ENCODE measurements at regions not wholly inside any gene's neighbourhood (a gene's known extent, or its start where the extent isn't known, plus 50 kb on each side); places are given as distances from the start of the nearest gene placed in this dataset.

- Mint-ChIP-seq H3K4me1 (peaks cover 16% of the 10 kb centered on the region), H3K4me3 (no peak overlapping the region), H3K27ac (peak overlapping the region; percentile 13; the same call in 1 of the 2 replicates), H3K27me3 (ENCODE audit: low read depth) (no peaks in the 10 kb centered on the region), H3K9me3 (peaks cover 17% of the 10 kb centered on the region), H3K36me3 (peaks cover 10% of the 10 kb centered on the region)
- POLR2A ChIA-PET: no interaction called here
- CTCF ChIA-PET: no interaction called here
- DNase-seq (ENCODE audit: low spot score) (no peak), ATAC-seq (no peak)
- TF ChIP-seq, protein P1, sequence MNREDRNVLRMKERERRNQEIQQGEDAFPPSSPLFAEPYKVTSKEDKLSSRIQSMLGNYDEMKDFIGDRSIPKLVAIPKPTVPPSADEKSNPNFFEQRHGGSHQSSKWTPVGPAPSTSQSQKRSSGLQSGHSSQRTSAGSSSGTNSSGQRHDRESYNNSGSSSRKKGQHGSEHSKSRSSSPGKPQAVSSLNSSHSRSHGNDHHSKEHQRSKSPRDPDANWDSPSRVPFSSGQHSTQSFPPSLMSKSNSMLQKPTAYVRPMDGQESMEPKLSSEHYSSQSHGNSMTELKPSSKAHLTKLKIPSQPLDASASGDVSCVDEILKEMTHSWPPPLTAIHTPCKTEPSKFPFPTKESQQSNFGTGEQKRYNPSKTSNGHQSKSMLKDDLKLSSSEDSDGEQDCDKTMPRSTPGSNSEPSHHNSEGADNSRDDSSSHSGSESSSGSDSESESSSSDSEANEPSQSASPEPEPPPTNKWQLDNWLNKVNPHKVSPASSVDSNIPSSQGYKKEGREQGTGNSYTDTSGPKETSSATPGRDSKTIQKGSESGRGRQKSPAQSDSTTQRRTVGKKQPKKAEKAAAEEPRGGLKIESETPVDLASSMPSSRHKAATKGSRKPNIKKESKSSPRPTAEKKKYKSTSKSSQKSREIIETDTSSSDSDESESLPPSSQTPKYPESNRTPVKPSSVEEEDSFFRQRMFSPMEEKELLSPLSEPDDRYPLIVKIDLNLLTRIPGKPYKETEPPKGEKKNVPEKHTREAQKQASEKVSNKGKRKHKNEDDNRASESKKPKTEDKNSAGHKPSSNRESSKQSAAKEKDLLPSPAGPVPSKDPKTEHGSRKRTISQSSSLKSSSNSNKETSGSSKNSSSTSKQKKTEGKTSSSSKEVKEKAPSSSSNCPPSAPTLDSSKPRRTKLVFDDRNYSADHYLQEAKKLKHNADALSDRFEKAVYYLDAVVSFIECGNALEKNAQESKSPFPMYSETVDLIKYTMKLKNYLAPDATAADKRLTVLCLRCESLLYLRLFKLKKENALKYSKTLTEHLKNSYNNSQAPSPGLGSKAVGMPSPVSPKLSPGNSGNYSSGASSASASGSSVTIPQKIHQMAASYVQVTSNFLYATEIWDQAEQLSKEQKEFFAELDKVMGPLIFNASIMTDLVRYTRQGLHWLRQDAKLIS (CRISPR knock-in tag; IDR thresholded peaks at IDR 0.05; ENCODE audit: borderline replicate concordance): no peak
- TF ChIP-seq CDX4 (CRISPR knock-in tag; IDR thresholded peaks at IDR 0.05; ENCODE audit: borderline replicate concordance) (no peak), PRRX2 (CRISPR knock-in tag; IDR thresholded peaks at IDR 0.05) (no peak)
- TF ChIP-seq, protein P2, sequence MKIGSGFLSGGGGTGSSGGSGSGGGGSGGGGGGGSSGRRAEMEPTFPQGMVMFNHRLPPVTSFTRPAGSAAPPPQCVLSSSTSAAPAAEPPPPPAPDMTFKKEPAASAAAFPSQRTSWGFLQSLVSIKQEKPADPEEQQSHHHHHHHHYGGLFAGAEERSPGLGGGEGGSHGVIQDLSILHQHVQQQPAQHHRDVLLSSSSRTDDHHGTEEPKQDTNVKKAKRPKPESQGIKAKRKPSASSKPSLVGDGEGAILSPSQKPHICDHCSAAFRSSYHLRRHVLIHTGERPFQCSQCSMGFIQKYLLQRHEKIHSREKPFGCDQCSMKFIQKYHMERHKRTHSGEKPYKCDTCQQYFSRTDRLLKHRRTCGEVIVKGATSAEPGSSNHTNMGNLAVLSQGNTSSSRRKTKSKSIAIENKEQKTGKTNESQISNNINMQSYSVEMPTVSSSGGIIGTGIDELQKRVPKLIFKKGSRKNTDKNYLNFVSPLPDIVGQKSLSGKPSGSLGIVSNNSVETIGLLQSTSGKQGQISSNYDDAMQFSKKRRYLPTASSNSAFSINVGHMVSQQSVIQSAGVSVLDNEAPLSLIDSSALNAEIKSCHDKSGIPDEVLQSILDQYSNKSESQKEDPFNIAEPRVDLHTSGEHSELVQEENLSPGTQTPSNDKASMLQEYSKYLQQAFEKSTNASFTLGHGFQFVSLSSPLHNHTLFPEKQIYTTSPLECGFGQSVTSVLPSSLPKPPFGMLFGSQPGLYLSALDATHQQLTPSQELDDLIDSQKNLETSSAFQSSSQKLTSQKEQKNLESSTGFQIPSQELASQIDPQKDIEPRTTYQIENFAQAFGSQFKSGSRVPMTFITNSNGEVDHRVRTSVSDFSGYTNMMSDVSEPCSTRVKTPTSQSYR (CRISPR knock-in tag; IDR thresholded peaks at IDR 0.05): no peak
Observed at GRCh38 chr4:114087596-114088230, 108.3 kb upstream of the ARSJ start.

DNA sequence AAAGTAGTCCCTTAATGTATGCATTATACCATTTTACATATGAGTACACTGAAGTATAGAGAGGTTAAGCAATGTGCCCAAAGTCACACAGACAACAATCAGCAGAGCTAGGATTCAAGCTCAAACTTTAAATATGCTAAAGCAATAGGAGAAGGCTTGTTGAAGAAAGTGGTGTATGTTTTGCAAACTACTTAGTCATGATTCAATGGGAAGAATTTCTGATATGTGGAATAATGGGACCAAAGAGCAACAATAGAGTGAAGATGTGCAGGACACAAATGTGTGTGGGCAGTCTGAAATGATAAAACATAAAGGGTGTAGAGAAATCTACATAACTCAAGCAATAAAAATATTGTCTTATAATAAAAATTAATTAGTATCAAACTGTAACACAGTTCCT is 109.0 kb upstream of the ARSJ start:
- POLR2A ChIA-PET: no interaction called here
- ATAC-seq (no peak), DNase-seq (ENCODE audit: low spot score) (no peak)
- CTCF ChIA-PET: no interaction called here
- H3K27me3 Mint-ChIP-seq (ENCODE audit: low read depth): no peaks in the 10 kb centered on the region
- 0 out of 2 replicates have a peak overlapping the region, but pooled peaks have one; percentile 36 for H3K27ac Mint-ChIP-seq
- no peak for TF ChIP-seq CDX4 (CRISPR knock-in tag; IDR thresholded peaks at IDR 0.05; ENCODE audit: borderline replicate concordance)
- TF ChIP-seq FOXP1 (CRISPR knock-in tag; IDR thresholded peaks at IDR 0.05; ENCODE audit: borderline replicate concordance): no peak
- TF ChIP-seq, protein P1 (CRISPR knock-in tag; IDR thresholded peaks at IDR 0.05; ENCODE audit: borderline replicate concordance): no peak
- TF ChIP-seq MXD4 (CRISPR knock-in tag; IDR thresholded peaks at IDR 0.05; ENCODE audit: borderline replicate concordance): no peak
- no peak for TF ChIP-seq NR1H2 (CRISPR knock-in tag; IDR thresholded peaks at IDR 0.05)
- TF ChIP-seq ZNF671 (CRISPR knock-in tag; IDR thresholded peaks at IDR 0.05): no peak
- TF ChIP-seq, protein P3, sequence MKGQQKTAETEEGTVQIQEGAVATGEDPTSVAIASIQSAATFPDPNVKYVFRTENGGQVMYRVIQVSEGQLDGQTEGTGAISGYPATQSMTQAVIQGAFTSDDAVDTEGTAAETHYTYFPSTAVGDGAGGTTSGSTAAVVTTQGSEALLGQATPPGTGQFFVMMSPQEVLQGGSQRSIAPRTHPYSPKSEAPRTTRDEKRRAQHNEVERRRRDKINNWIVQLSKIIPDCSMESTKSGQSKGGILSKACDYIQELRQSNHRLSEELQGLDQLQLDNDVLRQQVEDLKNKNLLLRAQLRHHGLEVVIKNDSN (CRISPR knock-in tag; IDR thresholded peaks at IDR 0.05): no peak
- no peak for TF ChIP-seq IRF2 (CRISPR knock-in tag; IDR thresholded peaks at IDR 0.05; ENCODE audit: borderline replicate concordance, low read depth)
- no peak for TF ChIP-seq GTF2I (CRISPR knock-in tag; conservative IDR thresholded peaks at IDR 0.05)
- TF ChIP-seq ATF1 (CRISPR knock-in tag; IDR thresholded peaks at IDR 0.05): no peak
- TF ChIP-seq MAX (CRISPR knock-in tag; IDR thresholded peaks at IDR 0.05): no peak
- no peak for TF ChIP-seq FOXK1 (CRISPR knock-in tag; IDR thresholded peaks at IDR 0.05)
- no peak for TF ChIP-seq PREB (CRISPR knock-in tag; IDR thresholded peaks at IDR 0.05; ENCODE audit: borderline replicate concordance)
- H3K9me3 Mint-ChIP-seq: peaks cover 13% of the 10 kb centered on the region
- no peak overlapping the region for H3K4me3 Mint-ChIP-seq
- peaks cover 10% of the 10 kb centered on the region for H3K4me1 Mint-ChIP-seq
- H3K36me3 Mint-ChIP-seq: peaks cover 10% of the 10 kb centered on the region

Measured in WTC11 (cell line).